OCI-LY7 (cell line): ENCODE measurements at regions not wholly inside any gene's neighbourhood (a gene's known extent, or its start where the extent isn't known, plus 50 kb on each side); places are given as distances from the start of the nearest gene placed in this dataset.

Experiments
- BruUV-seq: library from RNA; stranded (reverse); fragments of 400-500 nt; replicated peaks from 2 replicates; lab custom pipeline; 2021; lab: Mats Ljungman, UMichigan
- CTCF ChIA-PET: fragments of 300-600 bp; sonication (Branson Sonifier 250); formaldehyde crosslinking; loops from one replicate; lab custom pipeline; 2022; ENCODE audit warnings: antibody characterized with exemption; ENCODE audit not compliant: unreplicated experiment; lab: Charles Lee
- POLR2A ChIA-PET: fragments of 300-600 bp; sonication (Branson Sonifier 250); formaldehyde crosslinking; loops from one replicate; lab custom pipeline; 2022; ENCODE audit warnings: antibody characterized with exemption; lab: Charles Lee
- DNase-seq: peaks from one replicate; pipeline ENCODE4 v3.0.0-alpha.2; 2015; ENCODE audit warnings: low spot score
- H2AFZ ChIP-seq: fragments of 200-600 bp; sonication (generic), shearing (Covaris generic); 2 replicates; pipeline ENCODE4 v1.6.1; 2014; ENCODE audit warnings: mild to moderate bottlenecking, antibody characterized with exemption, low read length, moderate library complexity
- H3K27ac ChIP-seq: fragments of 200-600 bp; sonication (generic); 2 replicates; pipeline ENCODE4 v1.5.1; 2014; ENCODE audit warnings: mixed run types, low read depth, mild to moderate bottlenecking, moderate library complexity, low read length, inconsistent platforms; ENCODE audit not compliant: poor library complexity, severe bottlenecking
- H3K36me3 ChIP-seq: fragments of 200-600 bp; sonication (generic); 2 replicates; pipeline ENCODE4 v1.6.1; 2014; ENCODE audit warnings: mild to moderate bottlenecking, antibody characterized with exemption, low read length, moderate library complexity, mixed read lengths; ENCODE audit not compliant: insufficient read depth
- H3K4me1 ChIP-seq: fragments of 200-600 bp; sonication (generic); 2 replicates; pipeline ENCODE4 v1.5.1; 2014; ENCODE audit warnings: mild to moderate bottlenecking, low read length; ENCODE audit not compliant: insufficient read depth, poor library complexity, severe bottlenecking
- H3K4me2 ChIP-seq: fragments of 200-600 bp; sonication (generic); 2 replicates; pipeline ENCODE4 v1.6.1; 2014; ENCODE audit warnings: mild to moderate bottlenecking, low read length
- H3K4me3 ChIP-seq: fragments of 200-600 bp; sonication (generic); 2 replicates; pipeline ENCODE4 v1.5.1; 2014; ENCODE audit warnings: mild to moderate bottlenecking, low read depth, low read length; ENCODE audit not compliant: poor library complexity, severe bottlenecking
- H3K79me2 ChIP-seq: fragments of 200-600 bp; sonication (generic); 2 replicates; pipeline ENCODE4 v1.6.1; 2016; ENCODE audit warnings: low read depth, mild to moderate bottlenecking, low read length, moderate library complexity, mixed read lengths; ENCODE audit not compliant: insufficient read depth
- H3K9me2 ChIP-seq: fragments of 200-600 bp; sonication (generic); 2 replicates; pipeline ENCODE4 v1.6.1; 2016; ENCODE audit warnings: mild to moderate bottlenecking, low read length, mixed read lengths; ENCODE audit not compliant: insufficient read depth
- H3K9me3 ChIP-seq: fragments of 200-600 bp; sonication (generic); 2 replicates; pipeline ENCODE4 v1.6.1; 2014; ENCODE audit warnings: mild to moderate bottlenecking, mixed run types, low read length, mixed read lengths
- H4K20me1 ChIP-seq: fragments of 200-600 bp; sonication (generic); 2 replicates; pipeline ENCODE4 v1.6.1; 2014; ENCODE audit warnings: mild to moderate bottlenecking, antibody characterized with exemption, low read length, moderate library complexity, mixed read lengths; ENCODE audit not compliant: insufficient read depth
- EZH2phosphoT487 ChIP-seq: fragments of 200-600 bp; sonication (generic); IDR thresholded peaks from 2 replicates; pipeline ENCODE4 v1.6.1; 2018; ENCODE audit warnings: low read depth, borderline replicate concordance, mild to moderate bottlenecking, mixed run types, antibody characterized with exemption, low read length, moderate library complexity, mixed read lengths
- intact Hi-C: fragments of 100-400 bp; cut with micrococcal nuclease; formaldehyde crosslinking; loops from one replicate; pipeline ENCODE4 v1.10.0; 2022; ENCODE audit not compliant: unreplicated experiment
- TF ChIP-seq, protein P1 (sequence below): fragments of 200-600 bp; sonication (generic); conservative IDR thresholded peaks from 2 replicates; pipeline ENCODE4 v1.5.1; 2014; ENCODE audit warnings: mild to moderate bottlenecking, antibody characterized with exemption, low read length, moderate library complexity, mixed read lengths

DNA sequence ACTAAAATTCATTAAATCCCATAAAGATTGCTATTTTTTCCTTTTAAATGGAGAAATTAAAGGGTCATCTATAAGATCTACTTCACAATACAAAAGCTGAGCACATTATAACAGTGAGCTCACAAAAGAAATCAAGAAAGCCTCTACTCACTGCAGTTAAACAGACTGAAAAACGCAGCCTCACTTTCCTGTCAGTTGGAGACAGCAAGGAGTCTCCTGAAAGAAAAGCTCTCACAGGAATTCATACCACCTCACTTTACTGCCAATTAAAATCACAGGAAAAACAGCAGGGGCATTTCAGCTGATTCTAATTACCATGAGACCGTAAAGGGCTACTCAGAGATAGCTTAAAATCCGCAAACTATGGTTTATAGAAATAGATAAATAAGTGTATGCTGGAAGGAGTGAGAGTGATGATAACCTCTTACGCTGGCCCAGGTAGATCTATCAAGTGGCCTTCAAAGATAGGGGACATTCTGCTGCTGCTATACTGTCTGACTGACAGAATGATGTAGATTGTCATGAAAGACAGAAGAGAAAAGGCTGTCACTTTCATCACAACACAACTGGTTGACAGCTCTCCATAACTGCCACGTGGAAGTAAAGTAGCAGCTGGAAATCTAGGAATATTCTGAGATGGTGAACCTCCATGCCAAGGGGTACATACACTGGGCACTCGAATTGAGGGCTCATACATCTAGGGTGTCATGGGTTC is 1333.7 kb upstream of the DIAPH2 start:
- no peak overlapping the region for H3K4me2 ChIP-seq
- CTCF ChIA-PET = no interaction called here
- no TSS peak for BruUV-seq

DNA sequence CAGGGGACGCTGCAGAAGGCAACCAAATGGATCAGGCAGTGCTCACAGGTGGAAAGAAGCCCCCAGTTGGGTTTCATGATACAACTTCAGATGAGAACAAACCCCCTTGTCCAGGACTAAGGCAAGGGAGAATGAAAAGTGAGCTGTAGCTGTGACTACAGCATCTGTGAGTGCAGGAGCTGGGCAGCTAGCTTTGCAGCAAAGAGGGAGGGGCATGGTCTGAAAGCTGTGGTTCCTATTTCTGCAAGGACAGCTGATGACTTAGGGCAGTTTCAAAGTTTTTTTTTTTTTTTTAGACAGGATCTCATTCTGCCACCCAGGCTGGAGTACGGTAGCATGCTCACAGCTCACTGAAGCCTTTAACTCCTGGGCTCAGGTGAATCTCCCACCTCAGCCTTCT is 1317.4 kb upstream of the DIAPH2 start:
- Histone ChIP-seq H2AFZ (no peak overlapping the region), H3K4me1 (no peaks in the 10 kb centered on the region), H3K79me2 (no peaks in the 10 kb centered on the region), H3K9me2 (no peaks in the 10 kb centered on the region), H3K27ac (no peak overlapping the region), H3K4me2 (no peak overlapping the region), H4K20me1 (no peaks in the 10 kb centered on the region), H3K36me3 (no peaks in the 10 kb centered on the region), H3K4me3 (no peak overlapping the region), H3K9me3 (no peaks in the 10 kb centered on the region)
- intact Hi-C loops = no loop called here
- CTCF ChIA-PET = no interaction called here
- no TSS peak for BruUV-seq
- TF ChIP-seq EZH2phosphoT487 = no peak
- TF ChIP-seq, protein P1, sequence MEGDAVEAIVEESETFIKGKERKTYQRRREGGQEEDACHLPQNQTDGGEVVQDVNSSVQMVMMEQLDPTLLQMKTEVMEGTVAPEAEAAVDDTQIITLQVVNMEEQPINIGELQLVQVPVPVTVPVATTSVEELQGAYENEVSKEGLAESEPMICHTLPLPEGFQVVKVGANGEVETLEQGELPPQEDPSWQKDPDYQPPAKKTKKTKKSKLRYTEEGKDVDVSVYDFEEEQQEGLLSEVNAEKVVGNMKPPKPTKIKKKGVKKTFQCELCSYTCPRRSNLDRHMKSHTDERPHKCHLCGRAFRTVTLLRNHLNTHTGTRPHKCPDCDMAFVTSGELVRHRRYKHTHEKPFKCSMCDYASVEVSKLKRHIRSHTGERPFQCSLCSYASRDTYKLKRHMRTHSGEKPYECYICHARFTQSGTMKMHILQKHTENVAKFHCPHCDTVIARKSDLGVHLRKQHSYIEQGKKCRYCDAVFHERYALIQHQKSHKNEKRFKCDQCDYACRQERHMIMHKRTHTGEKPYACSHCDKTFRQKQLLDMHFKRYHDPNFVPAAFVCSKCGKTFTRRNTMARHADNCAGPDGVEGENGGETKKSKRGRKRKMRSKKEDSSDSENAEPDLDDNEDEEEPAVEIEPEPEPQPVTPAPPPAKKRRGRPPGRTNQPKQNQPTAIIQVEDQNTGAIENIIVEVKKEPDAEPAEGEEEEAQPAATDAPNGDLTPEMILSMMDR = no peak
- POLR2A ChIA-PET = no interaction called here
- DNase-seq = no peak

More for the DNA sequence above, 1333.7 kb upstream of the DIAPH2 start:
- no peaks in the 10 kb centered on the region for H3K4me1 ChIP-seq
- no peaks in the 10 kb centered on the region for H3K9me2 ChIP-seq
- no peak overlapping the region for H2AFZ ChIP-seq
- no peak overlapping the region for H3K4me3 ChIP-seq
- H3K36me3 ChIP-seq = no peaks in the 10 kb centered on the region
- H3K79me2 ChIP-seq = no peaks in the 10 kb centered on the region
- no peaks in the 10 kb centered on the region for H4K20me1 ChIP-seq
- intact Hi-C loops = no loop called here
- TF ChIP-seq EZH2phosphoT487 = no peak
- TF ChIP-seq, protein P1 = no peak
- no peak for DNase-seq
- no peak overlapping the region for H3K27ac ChIP-seq
- H3K9me3 ChIP-seq = no peaks in the 10 kb centered on the region
- POLR2A ChIA-PET = no interaction called here

DNA sequence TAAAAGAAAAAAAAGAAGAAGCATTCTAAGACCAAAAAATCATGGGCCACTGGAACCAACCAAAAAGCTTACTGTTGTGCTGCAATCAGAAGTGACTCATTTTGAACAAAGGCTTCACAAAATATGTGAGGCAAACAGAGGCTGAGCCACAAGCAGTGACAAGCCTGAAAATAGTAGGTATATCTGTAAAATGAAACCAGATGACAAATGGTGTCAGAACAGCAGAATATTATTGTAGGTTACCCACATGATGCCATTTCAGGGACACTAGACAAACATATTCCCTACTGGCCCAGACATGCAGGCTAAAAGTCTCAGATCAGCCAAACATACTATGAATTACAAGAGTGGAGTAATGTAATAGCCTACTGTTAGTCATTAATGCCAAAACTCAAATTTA is 1301.8 kb upstream of the DIAPH2 start:
- intact Hi-C loops = no loop called here
- ChIA-PET POLR2A (no interaction called here), CTCF (no interaction called here)
- H3K4me2 ChIP-seq = no peak overlapping the region
- H3K4me1 ChIP-seq = no peaks in the 10 kb centered on the region
- no peaks in the 10 kb centered on the region for H3K79me2 ChIP-seq
- TF ChIP-seq, protein P1 = no peak
- no peak for TF ChIP-seq EZH2phosphoT487
- no peaks in the 10 kb centered on the region for H3K36me3 ChIP-seq
- no peak overlapping the region for H2AFZ ChIP-seq
- no peaks in the 10 kb centered on the region for H3K9me3 ChIP-seq
- BruUV-seq = no TSS peak
- no peak for DNase-seq
- no peak overlapping the region for H3K4me3 ChIP-seq
- H3K27ac ChIP-seq = no peak overlapping the region
- no peaks in the 10 kb centered on the region for H3K9me2 ChIP-seq
- no peaks in the 10 kb centered on the region for H4K20me1 ChIP-seq
